GM10248 (cell line): ENCODE measurements at regions not wholly inside any gene's neighbourhood (a gene's known extent, or its start where the extent isn't known, plus 50 kb on each side); places are given as distances from the start of the nearest gene placed in this dataset.

Experiments used
- CTCF ChIA-PET: fragments of 300-600 bp; sonication (Branson Sonifier 250); formaldehyde crosslinking; extraction: SDS; loops from one replicate; lab custom pipeline; 2021; ENCODE audit warnings: antibody characterized with exemption; lab: Yijun Ruan, JAX
- POLR2A ChIA-PET: fragments of 350-650 bp; sonication (Branson Sonifier 250); formaldehyde crosslinking; extraction: SDS; loops from one replicate; lab custom pipeline; 2020; ENCODE audit warnings: antibody characterized with exemption; lab: Yijun Ruan, JAX
- DNase-seq: peaks from one replicate; pipeline ENCODE4 v3.0.0; 2012; ENCODE audit errors: extremely low spot score
- TF ChIP-seq, protein P1 (sequence below): IDR thresholded peaks from 2 replicates; pipeline ENCODE4 v1.5.1; 2012; ENCODE audit warnings: mild to moderate bottlenecking, low read depth; ENCODE audit errors: extremely low read depth, missing control alignments, control extremely low read depth

DNA sequence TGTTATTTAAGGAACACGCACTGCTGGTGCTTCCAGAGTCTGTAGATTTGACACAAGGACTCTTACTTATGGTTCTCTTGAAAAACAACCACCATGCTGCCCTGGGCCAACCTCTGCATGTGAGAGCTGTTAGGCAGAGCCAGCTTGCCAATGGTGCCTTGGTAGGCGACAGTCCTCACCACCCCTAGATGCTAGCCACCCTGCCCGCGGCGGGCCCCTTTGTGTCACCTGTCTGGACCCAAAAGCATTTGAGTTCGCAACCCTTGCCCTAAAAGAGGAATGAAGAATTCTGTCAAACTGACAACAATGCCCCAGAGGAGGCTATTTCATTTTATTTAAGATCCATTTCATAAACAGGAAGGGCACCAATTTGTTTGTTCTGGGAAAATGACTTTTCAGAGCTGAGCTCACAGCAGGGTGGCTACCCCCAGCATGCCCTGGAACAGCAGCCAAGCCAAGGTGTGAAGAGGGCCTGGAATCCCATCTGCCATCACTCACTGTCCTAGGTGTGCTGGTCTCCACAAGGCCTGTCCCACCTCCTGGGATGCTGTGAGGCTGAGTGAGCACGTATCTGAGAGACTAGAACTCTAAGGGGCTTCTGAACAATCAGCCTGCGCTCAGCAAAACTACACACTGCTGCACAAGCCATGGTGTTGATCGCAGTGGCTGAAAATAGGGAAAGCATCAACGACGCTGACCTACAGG, 63.8 kb upstream of the FZD10 start:
- no peak for DNase-seq
- CTCF ChIA-PET: no interaction called here

DNA sequence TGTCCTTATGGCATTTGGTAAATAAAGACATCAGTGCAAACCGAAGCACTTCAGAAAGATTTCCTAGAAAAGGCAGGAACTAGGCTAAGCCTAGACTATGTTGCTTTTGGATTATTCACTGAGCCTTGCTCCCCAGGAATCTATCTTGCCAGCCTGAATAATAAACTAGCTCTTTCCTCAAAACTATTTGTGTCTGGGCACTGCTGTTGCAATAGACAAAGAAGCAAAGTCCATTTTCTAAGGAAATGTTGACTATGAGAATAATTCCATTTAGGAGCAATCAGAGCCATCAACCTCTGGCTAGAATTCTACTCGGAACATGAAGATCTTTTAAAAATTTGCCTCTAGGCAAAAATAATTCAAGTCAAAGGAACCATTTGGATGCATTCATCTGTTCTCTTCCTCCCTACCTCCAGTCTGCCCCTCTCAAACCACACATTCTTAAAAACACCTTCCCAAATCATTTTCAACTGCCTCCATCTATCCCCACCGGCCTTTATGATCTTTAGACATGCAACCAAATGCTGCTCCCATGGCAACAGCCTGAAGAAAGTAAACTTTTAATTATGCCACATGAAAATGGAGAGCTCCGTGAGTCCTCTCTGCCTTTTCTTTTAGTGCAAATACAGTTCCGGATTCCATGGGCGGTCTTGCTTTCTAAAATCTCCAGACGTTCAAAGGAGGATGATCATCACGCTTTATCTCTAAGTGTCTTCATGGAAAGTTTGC, 61.5 kb upstream of the FZD10 start:
- CTCF ChIA-PET: no interaction called here

More for the DNA sequence above, 63.8 kb upstream of the FZD10 start:
- POLR2A ChIA-PET: no interaction called here
- TF ChIP-seq, protein P1, sequence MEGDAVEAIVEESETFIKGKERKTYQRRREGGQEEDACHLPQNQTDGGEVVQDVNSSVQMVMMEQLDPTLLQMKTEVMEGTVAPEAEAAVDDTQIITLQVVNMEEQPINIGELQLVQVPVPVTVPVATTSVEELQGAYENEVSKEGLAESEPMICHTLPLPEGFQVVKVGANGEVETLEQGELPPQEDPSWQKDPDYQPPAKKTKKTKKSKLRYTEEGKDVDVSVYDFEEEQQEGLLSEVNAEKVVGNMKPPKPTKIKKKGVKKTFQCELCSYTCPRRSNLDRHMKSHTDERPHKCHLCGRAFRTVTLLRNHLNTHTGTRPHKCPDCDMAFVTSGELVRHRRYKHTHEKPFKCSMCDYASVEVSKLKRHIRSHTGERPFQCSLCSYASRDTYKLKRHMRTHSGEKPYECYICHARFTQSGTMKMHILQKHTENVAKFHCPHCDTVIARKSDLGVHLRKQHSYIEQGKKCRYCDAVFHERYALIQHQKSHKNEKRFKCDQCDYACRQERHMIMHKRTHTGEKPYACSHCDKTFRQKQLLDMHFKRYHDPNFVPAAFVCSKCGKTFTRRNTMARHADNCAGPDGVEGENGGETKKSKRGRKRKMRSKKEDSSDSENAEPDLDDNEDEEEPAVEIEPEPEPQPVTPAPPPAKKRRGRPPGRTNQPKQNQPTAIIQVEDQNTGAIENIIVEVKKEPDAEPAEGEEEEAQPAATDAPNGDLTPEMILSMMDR: no peak

DNA sequence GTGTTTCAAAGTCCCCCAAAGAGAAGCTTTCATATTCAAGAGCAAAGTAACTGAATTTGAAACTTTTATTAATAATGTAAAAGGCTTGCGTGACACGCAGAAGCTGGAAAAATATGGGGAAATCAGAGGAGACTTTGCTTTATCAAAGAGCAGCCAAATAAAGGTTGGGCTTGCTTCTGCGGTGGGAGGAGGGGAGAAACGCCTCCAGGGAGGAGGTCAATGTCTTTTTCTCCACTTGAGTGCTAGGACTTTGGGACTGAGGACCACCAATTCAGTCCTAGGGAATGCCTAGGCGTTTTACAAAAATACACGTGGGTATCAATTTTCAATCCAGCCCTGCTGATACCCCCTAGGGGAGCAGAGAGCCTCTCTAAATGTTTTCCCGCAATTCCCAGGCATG, 60.9 kb upstream of the FZD10 start:
- DNase-seq: no peak
- TF ChIP-seq, protein P1: no peak
- ChIA-PET POLR2A (no interaction called here), CTCF (no interaction called here)

More for the DNA sequence above, 61.5 kb upstream of the FZD10 start:
- POLR2A ChIA-PET: no interaction called here
- DNase-seq: no peak
- TF ChIP-seq, protein P1: no peak

DNA sequence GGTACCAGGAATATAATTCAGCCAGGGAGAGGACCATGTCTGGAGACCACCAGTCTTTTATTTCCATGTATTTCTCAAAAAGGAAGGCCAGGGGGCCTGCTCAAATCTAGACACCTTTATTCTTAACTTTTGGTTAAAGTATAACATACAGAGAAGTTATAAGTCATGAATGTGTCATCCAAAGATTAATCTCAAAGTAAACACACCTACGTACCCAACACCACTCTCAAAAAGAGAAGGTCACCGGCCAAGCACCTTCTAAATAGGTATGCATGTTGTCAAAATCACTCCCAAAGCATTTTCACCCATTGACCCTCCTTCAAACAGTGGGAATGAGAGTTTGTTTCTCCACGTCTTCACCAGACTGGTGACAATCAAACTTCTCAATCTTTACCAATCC, 60.0 kb upstream of the FZD10 start:
- TF ChIP-seq, protein P1: no peak
- no peak for DNase-seq
- POLR2A ChIA-PET: no interaction called here
- CTCF ChIA-PET: no interaction called here

DNA sequence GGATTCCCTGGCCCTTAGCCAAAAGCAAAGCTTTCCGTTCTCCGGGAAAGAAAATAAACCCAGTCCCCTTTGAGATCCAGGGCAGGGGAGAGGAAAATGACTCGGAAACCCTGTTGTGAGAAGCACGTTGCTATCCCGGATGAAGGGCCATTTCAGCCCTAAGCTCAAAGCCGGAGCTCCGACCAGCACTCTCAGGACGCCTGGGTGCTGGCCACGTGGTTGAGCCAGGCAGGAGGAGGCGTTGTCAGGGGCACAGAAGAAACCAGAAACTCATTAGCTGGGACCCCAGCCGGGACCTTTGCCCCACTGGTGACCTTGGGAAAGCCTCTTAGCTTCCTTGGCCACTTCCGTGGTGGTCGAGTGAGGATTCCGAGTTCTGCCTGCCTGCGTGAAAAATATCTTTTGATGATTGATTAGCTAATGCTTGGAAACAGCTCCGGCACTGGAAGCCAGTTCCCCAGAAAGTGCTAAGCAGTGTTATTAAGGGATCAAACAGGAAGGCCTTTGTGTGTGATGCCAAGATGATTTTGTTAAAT, 57.6 kb upstream of the FZD10 start:
- ChIA-PET POLR2A (no interaction called here), CTCF (interaction anchor here (1.0 kb wide), 1 partner anchor 62 kb away, joined by 4 read pairs; no protein-coding TSS in a partner anchor)
- TF ChIP-seq, protein P1: no peak
- no peak for DNase-seq

DNA sequence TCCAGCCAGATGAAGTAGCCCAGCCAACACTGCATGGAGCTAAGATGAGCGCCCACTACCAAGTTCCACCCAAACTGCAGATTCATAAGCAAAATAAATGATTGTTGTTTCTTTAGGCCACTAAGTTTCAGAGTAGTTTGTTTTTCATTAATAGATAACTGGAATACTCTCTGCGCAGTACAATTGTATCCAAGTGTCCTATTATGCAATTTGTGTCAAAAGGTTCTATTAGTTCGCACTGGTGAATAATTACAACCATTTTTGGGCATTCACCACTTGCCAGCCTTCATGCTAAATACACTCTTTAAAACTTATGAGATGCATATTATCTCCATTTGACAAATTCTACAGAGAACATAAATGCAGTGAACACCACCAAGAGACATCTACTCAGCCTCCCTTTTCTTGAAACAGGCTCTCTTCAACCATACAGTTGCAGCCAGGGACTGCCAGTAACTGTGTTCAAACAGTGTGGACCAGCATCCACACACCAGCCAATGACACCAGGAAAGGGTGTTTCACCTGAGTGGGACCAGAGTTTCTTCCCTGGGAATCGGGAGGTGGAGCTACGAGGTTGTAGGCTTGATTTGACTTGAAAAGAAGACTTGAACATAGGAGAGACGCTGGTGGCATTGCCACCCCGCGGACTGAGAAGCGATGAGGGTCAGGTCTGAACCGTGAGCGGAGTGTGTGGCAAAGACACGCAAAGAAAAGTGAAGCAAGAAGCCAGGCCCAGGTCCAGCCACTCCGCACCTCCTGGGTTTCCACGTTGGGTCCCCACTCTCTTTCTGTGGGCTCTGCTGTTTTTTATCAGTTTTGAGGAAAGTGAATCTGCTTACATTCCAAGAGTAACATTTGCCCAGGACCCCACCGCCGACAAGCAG, 53.0 kb upstream of the FZD10 start:
- CTCF ChIA-PET: no interaction called here
- DNase-seq: no peak
- TF ChIP-seq, protein P1: no peak
- POLR2A ChIA-PET: no interaction called here
